Thoracic aorta (tissue), 2 donors: ENCODE measurements at regions not wholly inside any gene's neighbourhood (a gene's known extent, or its start where the extent isn't known, plus 50 kb on each side); places are given as distances from the start of the nearest gene placed in this dataset.

Experiments used
- ATAC-seq: fragments of 150-250 bp; one replicate; pipeline ENCODE4 v1.8.0; 2017; ENCODE audit warnings: low read depth; ENCODE audit not compliant: insufficient number of reproducible peaks, low FRiP score
- DNase-seq: peaks from one replicate; pipeline ENCODE4 v3.0.0-alpha.2; 2020; ENCODE audit warnings: low spot score
- H3K27ac ChIP-seq, 2 donors: fragments of 200-600 bp; sonication (generic); 1 replicate in 1 of 2; 2 replicates in 1 of 2; pipeline ENCODE4 v1.5.1; 2016; ENCODE audit warnings: mild to moderate bottlenecking in 2 of 2, moderate library complexity in 2 of 2
- H3K27me3 ChIP-seq: fragments of 200-600 bp; sonication (generic); replicated peaks from 2 replicates; pipeline ENCODE4 v1.6.0; 2016; ENCODE audit warnings: mild to moderate bottlenecking; ENCODE audit not compliant: insufficient read depth
- H3K36me3 ChIP-seq: fragments of 200-600 bp; sonication (generic); one replicate; pipeline ENCODE4 v1.5.1; 2016
- H3K4me1 ChIP-seq, 2 donors: fragments of 200-600 bp; sonication (generic); 1 replicate in 1 of 2; 2 replicates in 1 of 2; pipeline versions ENCODE4 v1.5.1 to v1.6.0; 2016; ENCODE audit warnings: low read depth in 2 of 2, mild to moderate bottlenecking in 1 of 2; ENCODE audit not compliant: control insufficient read depth in 1 of 2
- H3K4me3 ChIP-seq: fragments of 200-600 bp; sonication (generic); 2 replicates; pipeline ENCODE4 v1.5.1; 2016; ENCODE audit warnings: mild to moderate bottlenecking
- H3K9me3 ChIP-seq: fragments of 200-600 bp; sonication (generic); 2 replicates; pipeline ENCODE4 v1.5.1; 2016
- CTCF ChIP-seq: fragments of 200-600 bp; sonication (generic); IDR thresholded peaks from one replicate; pipeline ENCODE4 v1.5.1; 2019; ENCODE audit warnings: antibody characterized with exemption

GRCh38 chr9:108516391-108516790, 339.4 kb downstream of the ACTL7B start:
- Histone ChIP-seq H3K27ac (no peak overlapping the region), H3K9me3 (no peaks in the 10 kb centered on the region), H3K27me3 (no peaks in the 10 kb centered on the region), H3K4me1 (peaks cover 0 to 2% of the 10 kb centered on the region in 2 donors), H3K4me3 (no peak overlapping the region), H3K36me3 (no peaks in the 10 kb centered on the region)
- no peak for DNase-seq
- TF ChIP-seq CTCF: no peak
- no peak for ATAC-seq

DNA sequence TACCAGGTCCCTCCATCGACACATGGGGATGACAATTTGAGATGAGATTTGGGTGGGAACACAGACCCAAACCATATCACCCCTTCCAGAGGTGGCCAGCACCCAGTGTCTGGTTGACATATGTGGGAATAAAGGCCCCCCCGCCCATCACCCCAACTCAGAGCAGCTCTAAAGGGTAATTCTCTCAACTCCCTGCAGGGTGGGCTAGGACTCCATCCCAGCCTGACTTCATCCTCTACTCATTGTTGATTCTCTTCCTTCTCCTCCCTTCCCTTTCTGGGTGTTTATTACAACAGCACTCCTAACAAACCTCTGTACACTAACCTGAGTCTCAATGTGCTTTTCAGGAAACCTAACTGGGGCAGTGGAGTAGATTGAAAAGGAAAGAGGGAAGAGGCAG, 339.9 kb downstream of the ACTL7B start:
- no peak overlapping the region for H3K27ac ChIP-seq
- DNase-seq (no peak), ATAC-seq (no peak)
- H3K27me3 ChIP-seq: no peaks in the 10 kb centered on the region
- H3K4me1 ChIP-seq: no peaks in the 10 kb centered on the region
- no peaks in the 10 kb centered on the region for H3K9me3 ChIP-seq
- TF ChIP-seq CTCF: no peak
- no peak overlapping the region for H3K4me3 ChIP-seq
- H3K36me3 ChIP-seq: no peaks in the 10 kb centered on the region

DNA sequence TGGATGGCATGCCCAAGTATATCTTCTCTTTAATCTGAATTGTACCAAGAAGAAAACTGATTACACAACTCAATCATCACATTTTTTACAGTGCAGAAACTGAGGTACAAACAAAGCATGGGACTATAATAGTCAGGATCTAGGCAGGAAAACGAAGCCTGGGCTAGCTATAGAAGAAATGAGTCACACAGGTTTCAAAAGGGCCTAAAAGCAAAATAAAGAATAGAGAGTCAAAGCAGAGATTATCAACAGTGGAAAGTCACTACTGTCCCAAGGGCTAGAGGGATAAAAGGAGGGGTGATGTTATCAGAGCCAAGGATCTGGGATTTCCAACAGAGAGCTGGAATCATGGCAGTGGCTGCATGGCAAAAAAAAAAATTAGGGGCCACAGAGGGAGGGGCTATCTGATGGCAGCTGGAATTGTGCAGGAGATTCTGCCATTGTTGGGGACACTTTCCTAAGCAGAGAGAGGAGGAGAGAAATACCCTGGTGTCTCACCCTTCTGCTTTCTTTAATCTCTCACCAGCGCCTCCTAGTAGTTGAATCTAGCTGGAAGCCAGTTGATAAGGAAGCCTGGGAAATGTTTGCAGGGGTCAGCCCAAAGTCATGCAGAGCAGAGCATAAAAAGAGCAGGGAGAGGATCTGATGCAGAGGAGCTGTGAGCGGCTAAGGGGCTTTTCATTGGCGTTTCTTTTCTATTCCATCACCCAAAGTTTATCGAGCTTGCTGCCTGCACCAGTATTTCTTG, 343.2 kb downstream of the ACTL7B start:
- DNase-seq (no peak), ATAC-seq (no peak)
- no peak for TF ChIP-seq CTCF
- no peaks in the 10 kb centered on the region for H3K9me3 ChIP-seq
- H3K36me3 ChIP-seq: no peaks in the 10 kb centered on the region
- no peak overlapping the region for H3K4me3 ChIP-seq
- H3K4me1 ChIP-seq: no peaks in the 10 kb centered on the region
- H3K27ac ChIP-seq: no peak overlapping the region
- no peaks in the 10 kb centered on the region for H3K27me3 ChIP-seq

DNA sequence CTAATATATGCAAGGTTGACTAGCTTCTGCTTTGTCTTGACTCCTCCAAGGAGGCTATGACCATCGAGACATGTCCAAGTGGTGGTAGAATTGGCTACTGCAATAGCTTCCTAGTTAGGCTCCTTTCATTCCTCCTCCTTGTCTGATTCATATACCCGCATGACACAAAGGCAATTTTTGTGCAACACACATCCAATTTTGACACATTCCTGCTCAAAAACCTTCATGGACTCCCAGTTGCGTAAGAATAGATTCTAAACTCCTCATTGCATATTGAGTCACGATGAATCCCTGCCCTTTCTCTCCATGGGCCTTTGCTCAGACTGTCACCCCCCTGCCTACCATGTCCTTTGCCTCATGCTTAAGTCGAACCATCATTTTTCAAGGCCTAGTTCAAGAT, 344.5 kb downstream of the ACTL7B start:
- no peak for TF ChIP-seq CTCF
- Histone ChIP-seq H3K4me1 (no peaks in the 10 kb centered on the region), H3K9me3 (no peaks in the 10 kb centered on the region), H3K4me3 (no peak overlapping the region), H3K36me3 (no peaks in the 10 kb centered on the region), H3K27me3 (no peaks in the 10 kb centered on the region), H3K27ac (no peak overlapping the region)
- DNase-seq (no peak), ATAC-seq (no peak)

- Histone ChIP-seq H3K9me3 (no peaks in the 10 kb centered on the region), H3K4me1 (no peaks in the 10 kb centered on the region), H3K27ac (no peak overlapping the region), H3K36me3 (no peaks in the 10 kb centered on the region), H3K4me3 (no peak overlapping the region), H3K27me3 (no peaks in the 10 kb centered on the region)
- no peak for TF ChIP-seq CTCF
- DNase-seq: no peak
- ATAC-seq: no peak
Measured at GRCh38 chr9:108496846-108497245, 358.9 kb downstream of the ACTL7B start.
